Activated naive CD4-positive, alpha-beta T cell treated with Interleukin-2 at 50 U/mL for 16 hours (primary cell): ENCODE measurements at regions not wholly inside any gene's neighbourhood (a gene's known extent, or its start where the extent isn't known, plus 50 kb on each side); places are given as distances from the start of the nearest gene placed in this dataset.
"Not testable (repeated sequence)": the region's sequence is repeated elsewhere in the genome, so short reads cannot be mapped to it uniquely, and the experiment has no call there.

Experiments used
- DNase-seq: peaks from one replicate; pipeline ENCODE4 v3.0.0-alpha.2; 2020

- DNase-seq, result peak; percentile 2
These were observed 179.7 kb upstream of the ANKRD55 start for GRCh38 chr5:56412601-56413379.

GRCh38 chr5:56410696-56411095, 177.6 kb upstream of the ANKRD55 start:
- DNase-seq, result no peak

GRCh38 chr5:56409331-56410190, 176.4 kb upstream of the ANKRD55 start:
- DNase-seq, result no peak

- no peak for DNase-seq
These were observed 173.7 kb upstream of the ANKRD55 start for GRCh38 chr5:56406838-56407237.

- DNase-seq, result no peak
These were observed 173.1 kb upstream of the ANKRD55 start for GRCh38 chr5:56406221-56406620.

GRCh38 chr5:56405116-56405908, 172.2 kb upstream of the ANKRD55 start:
- no peak for DNase-seq

- no peak for DNase-seq
These were observed 169.4 kb upstream of the ANKRD55 start for GRCh38 chr5:56402266-56403220.

GRCh38 chr5:56397796-56398195, 164.7 kb upstream of the ANKRD55 start:
- not testable (repeated sequence) for DNase-seq

GRCh38 chr5:56396634-56397033, 163.5 kb upstream of the ANKRD55 start:
- DNase-seq, result no peak

GRCh38 chr5:56389261-56389660, 156.1 kb upstream of the ANKRD55 start:
- DNase-seq, result no peak

- DNase-seq, result no peak
These were observed 155.3 kb upstream of the ANKRD55 start for GRCh38 chr5:56388229-56388985.

- DNase-seq, result no peak
These were observed 152.9 kb upstream of the ANKRD55 start for GRCh38 chr5:56386046-56386445.

GRCh38 chr5:56384186-56384585, 151.1 kb upstream of the ANKRD55 start:
- DNase-seq, result no peak

- no peak for DNase-seq
These were observed 150.6 kb upstream of the ANKRD55 start for GRCh38 chr5:56383761-56384160.

- DNase-seq, result no peak
These were observed 149.8 kb upstream of the ANKRD55 start for GRCh38 chr5:56382896-56383295.

- DNase-seq, result no peak
These were observed 144.4 kb upstream of the ANKRD55 start for GRCh38 chr5:56377573-56377972.

GRCh38 chr5:56376128-56376527, 143.0 kb upstream of the ANKRD55 start:
- no peak for DNase-seq

- no peak for DNase-seq
These were observed 141.9 kb upstream of the ANKRD55 start for GRCh38 chr5:56375011-56375410.

- DNase-seq, result not testable (repeated sequence)
These were observed 139.4 kb upstream of the ANKRD55 start for GRCh38 chr5:56372491-56372890.

- no peak for DNase-seq
These were observed 136.3 kb upstream of the ANKRD55 start for GRCh38 chr5:56369361-56369811.

- DNase-seq, result no peak
These were observed 134.6 kb upstream of the ANKRD55 start for GRCh38 chr5:56367748-56368147.
